GM18520 (cell line): ENCODE measurements at regions not wholly inside any gene's neighbourhood (a gene's known extent, or its start where the extent isn't known, plus 50 kb on each side); places are given as distances from the start of the nearest gene placed in this dataset.

Experiments used
- ATAC-seq: cut with Tn5 transposase; IDR thresholded peaks from one replicate; pipeline ENCODE4 v1.9.1; 2021; ENCODE audit not compliant: unreplicated experiment

GRCh38 chr1:221643404-221644144, 98.3 kb downstream of the DUSP10 start:
- ATAC-seq: peak; percentile 53

- peak; percentile 8 for ATAC-seq
Observed at GRCh38 chr1:221644145-221644448, 97.8 kb downstream of the DUSP10 start.

GRCh38 chr1:221644663-221645258, 97.1 kb downstream of the DUSP10 start:
- ATAC-seq: no peak

DNA sequence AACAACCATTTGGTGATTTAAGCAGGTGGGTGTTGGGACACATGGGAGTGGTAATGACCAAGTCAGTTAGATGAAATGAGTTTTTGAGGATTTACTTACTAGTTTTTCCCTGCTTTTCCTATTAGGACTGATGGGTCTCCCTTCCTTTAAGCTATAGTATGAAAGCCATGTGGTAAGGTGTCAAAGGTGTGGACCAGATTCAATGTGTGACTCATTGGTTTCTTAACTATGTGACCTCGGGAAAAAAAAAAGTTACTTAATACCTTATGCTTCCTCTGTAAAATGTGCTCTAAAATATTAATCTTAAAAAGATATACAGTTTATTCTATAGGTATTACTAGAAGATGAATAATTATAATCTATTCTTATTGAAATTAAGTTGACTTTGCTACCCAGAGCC, 93.7 kb downstream of the DUSP10 start:
- no peak for ATAC-seq
